HG02642 (cell line): ENCODE measurements at regions not wholly inside any gene's neighbourhood (a gene's known extent, or its start where the extent isn't known, plus 50 kb on each side); places are given as distances from the start of the nearest gene placed in this dataset.

Source experiments
- ATAC-seq: cut with Tn5 transposase; IDR thresholded peaks from one replicate; pipeline ENCODE4 v1.9.1; 2021; ENCODE audit warnings: mild to moderate bottlenecking; ENCODE audit not compliant: unreplicated experiment, poor library complexity

DNA sequence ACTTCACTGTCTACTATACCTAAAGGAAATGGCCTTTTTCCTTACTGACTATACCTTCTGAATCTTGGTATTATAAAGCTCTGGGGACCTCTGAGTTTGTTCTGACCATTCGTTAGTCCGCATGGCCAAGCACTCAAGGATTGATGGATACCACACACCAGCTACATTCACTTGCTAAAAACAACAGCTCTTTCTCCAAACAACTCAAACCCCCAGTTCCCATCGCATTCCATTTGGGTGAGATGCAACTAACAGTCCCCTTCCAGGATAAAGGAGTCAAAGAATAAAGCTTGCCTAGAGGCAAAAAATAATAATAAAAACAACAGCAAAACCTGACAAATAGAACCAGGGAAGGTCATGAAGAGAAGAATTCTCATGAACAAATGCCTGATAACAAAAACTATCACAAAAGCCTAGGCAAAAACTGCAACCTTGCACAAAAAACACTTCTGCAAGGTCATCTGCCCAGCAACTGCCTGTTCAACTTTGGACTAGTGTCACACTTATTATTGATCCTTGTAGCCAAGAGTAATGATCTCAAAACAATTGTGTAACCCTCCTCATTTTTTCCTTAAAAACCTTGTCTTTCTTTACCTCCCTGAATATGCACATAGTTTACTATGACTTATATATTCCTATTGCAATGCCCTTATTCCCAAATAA lies 139.0 kb upstream of the GUCY1A2 start:
- no peak for ATAC-seq

DNA sequence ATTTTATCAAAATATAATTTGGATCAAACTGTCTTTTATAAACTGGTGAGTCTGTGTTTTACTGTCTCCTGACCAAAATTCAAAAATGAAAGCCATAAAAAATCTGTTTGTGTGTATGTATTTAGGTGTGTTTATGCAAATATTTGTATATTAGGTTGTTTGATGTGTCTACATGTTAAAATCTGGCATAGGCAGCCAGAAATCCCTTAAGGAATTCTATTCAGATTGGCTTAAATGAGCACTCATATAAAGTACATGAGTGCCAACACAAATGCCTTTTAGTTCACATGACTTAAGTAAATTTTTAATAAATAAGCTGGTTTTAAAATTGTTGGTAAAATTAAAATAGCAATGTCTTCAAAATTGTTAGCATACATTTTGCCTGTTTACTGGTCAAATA lies 133.3 kb upstream of the GUCY1A2 start:
- ATAC-seq = no peak

DNA sequence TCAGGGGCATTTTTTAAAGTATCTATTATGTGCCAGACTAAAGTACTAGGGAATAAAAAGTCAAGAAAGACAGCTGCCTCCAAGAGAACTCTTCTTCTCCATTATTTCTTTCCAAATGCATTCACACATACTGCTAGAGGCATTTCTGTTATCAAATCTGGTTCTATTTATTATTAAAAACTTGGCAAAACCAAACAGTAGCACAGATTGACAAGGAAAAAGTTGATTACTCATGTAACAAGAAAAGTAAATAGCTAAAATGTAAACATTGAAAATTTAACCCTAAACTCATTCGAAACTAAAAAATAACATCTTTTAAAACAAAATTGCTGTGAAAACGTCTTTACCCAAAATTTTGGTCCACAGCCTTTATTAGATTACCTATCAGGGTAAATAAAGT lies 132.9 kb upstream of the GUCY1A2 start:
- no peak for ATAC-seq

DNA sequence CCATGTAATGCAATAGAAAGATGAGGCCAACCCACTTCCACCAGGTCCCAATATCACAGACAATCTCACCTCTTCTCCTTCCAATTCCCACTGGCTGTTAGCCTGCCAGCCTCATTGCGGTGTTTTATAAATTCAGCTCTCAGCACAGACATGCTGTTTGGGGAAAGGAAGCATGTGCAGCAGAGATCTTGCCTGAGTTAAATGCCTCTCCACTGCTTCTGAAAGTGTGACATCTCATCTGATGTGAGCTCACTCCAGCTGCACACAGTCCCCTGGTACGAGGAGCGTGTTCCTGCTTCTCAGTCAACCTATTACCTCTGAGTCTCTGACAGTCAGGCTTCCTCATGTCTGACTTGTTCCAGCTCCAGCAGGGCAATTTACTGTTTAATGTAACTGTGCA lies 122.7 kb upstream of the GUCY1A2 start:
- ATAC-seq = no peak

DNA sequence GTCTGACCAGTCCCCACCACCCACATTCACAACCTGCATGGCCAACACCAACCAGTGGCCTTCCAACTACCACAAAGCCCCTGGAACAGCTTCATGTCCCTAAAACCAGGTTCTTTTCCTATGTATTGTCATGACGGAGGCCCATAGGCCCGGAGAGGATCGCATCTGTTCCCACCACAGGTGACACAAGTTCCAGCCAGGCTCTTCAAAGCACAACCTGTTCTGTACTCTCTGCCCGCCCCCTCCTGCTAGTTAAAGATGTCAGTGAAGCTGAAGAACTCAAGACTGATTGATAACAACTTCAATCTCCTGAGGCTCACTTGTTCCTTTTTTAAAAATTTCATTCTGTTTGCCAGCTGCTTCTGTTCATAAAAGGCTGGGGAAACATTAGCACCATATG lies 121.1 kb upstream of the GUCY1A2 start:
- no peak for ATAC-seq

DNA sequence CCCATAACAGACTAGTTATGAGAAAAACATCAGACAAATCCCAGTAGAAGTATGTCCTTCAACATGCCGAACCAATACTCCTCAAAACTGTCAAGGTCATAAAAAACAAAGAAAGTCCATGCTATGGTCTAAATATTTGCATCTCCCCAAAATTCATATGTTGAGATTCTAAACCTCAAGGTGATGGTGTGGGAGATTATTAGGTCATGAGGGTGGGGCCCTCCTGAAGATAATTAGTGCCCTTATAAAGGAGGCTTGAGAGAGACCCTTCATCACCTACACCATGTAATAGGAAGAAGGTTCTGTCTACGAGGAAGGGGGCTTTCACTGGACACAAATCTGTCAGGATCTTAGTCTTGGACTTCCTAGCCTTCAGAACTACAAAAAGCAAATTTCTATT lies 118.6 kb upstream of the GUCY1A2 start:
- no peak for ATAC-seq

DNA sequence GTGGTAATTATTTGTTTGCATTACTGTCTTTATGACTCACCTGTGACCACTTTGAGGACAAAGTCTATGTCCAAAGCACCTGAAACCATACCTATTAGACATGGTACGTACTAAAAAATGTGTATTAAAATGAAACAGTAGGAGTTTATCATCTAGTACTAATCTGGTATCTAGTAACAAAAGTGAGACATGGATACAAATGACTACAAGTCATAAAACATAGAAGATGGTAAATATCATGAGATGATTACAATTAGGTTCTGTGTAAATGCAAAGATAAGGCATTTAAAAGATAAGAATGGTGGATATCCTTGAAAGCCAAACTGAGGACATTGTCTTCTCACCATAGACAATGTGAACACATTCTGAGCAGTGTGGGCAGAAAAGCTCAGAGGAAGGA lies 113.5 kb upstream of the GUCY1A2 start:
- ATAC-seq = no peak

DNA sequence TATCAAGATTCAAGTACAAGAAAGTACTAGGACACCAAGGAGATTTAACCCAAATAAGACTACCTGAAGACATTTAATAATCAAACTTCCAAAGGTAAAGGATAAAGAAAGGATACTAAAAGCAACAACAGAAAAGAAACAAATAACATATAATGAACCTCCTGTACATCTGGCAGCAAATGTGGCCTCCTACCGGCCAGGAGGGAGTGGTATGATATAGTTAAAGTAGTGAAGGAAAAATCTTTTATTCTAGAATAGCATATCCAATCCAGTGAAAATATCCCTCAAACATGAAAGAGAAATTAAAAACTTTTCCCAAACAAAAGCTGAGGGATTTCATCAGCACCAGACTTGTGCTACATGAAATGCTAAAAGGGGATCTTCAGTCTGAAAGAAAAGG lies 104.7 kb upstream of the GUCY1A2 start:
- ATAC-seq = no peak

DNA sequence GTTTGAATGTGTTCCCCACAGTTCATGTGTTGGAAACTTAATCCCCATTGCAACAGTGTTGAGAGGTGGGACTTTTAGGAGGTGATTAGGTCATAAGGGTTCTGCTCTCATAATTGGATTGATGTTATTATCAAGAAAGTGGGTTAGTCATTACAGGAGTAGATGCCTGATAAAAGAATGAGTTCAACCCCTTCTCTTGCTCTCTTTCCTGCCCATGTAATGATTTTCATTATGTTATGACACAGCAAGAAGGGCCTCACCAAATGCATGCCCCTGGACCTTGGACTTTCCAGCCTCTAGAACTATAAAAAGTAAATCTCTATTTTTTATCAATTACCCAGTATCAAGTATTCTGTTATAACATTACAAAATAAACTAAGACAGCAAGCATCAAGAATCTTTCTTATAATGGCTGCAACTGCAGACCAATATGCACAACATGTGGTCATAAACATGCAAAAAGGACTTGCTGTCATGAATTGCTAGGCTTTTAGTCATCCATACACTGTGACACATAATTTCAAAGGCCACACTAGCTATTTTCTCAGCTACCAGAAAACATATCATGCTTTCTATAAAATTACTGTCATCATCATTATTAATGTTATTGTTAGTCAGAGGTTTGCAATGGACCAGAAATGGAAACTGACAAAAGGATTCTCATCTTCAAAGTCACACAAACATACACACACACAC lies 99.9 kb upstream of the GUCY1A2 start:
- no peak for ATAC-seq

DNA sequence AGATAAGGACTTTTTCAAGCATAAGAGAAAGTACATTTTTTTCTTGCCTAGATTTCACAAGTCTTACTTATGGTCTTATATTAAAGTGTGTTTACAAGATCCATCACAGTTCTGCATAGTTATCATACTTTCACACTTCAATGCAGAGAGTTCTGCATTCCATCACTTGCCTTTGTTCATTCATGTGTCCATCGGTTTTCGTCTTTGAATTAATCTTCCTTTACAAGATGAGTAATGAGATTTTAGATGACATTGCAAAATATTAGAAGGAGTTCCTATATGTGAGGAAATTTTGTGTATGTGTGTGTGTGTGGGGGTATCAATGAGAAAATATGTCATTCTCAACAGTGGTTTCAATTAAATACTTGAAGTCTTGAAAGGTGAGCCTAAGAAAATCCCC lies 98.1 kb upstream of the GUCY1A2 start:
- ATAC-seq = no peak

DNA sequence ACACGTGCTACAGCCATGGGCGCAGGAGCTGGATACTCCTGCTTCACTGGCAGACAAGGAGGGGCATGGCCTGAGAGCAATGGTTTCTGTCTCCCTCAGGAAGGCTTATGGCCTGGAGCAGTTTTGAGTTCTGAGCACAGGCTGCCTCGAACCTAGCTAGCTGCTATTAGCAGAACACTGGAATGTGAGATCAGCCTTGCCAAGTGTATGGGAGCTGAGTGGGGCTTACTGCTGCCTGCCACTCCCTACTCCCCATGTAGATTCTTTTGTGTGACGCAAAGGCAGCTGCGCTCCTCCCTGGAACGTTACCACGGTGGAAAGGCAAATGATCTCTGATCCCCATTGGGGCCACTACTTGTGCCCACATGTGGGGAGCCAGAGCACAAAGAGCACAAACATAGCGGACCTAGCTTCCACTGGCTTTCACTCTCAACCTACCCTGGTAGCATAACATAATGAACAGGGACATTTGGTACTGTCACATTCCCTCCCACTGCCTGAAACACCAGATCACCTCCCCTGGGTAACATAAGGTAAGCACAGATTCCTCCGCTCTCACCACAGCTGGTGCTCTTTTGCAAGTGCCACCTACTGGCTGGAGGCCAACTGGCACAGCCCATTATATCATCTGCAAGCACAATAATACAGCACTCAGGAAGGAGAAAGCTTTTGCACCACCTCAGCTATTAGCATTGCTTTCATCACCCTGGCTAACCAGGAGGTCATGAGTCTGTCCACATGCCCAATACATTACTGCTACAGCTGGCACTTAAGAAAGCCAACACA lies 84.6 kb upstream of the GUCY1A2 start:
- no peak for ATAC-seq

DNA sequence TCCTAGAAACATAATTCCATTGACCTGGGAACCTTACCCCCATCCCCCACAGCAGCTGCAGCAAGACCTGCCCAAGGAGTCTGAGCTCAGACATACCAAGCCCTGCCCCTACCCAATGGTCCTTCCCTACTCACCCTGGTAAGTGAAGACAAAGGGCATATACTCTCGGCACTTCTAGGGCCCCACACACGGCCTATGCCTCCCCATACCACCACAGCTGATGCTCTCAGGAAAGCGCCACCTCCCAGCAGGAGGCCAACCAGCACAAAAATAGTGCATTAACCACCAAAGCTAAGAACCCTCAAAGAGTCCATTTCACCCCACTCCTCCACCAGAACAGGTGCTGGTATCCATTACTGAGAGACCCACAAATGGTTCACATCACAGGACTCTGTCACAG lies 74.4 kb upstream of the GUCY1A2 start:
- ATAC-seq = no peak

DNA sequence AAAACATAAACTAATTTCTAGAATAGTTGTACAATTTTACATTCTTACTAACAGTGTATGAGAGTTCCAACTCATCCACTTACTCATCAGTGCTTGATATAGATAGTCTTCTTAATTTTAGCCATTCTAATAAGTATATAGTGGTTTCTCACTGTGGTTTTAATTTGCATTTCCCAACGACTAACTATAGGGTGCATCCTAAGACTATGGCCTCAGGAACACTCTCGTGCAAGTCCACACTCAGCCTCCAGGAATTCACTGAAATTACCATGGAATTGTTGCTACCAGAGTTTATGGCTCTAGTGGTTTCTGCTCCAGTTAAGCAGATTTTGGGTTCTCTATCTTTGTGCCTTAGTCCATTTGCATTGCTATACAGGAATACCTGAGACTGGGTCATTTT lies 60.1 kb upstream of the GUCY1A2 start:
- ATAC-seq = no peak

DNA sequence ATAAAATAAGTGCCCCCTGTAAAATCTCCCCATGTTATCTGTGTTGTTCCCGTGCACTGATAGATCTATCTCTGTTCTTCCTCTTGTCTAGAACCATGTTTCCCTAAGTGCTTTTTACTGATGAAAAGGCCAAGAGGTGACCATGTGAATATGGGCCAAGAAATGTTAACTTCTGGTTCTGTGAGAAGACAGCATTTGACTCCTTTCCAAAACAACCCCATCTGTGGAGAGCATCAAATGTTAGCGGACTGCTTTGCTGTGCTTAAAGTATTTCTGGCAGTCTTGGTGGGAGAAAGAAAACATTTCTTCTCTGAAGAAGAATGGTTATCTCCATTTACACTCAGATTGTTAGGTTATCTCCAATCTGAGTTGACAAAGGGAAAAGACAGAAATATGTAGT lies 58.6 kb upstream of the GUCY1A2 start:
- no peak for ATAC-seq

DNA sequence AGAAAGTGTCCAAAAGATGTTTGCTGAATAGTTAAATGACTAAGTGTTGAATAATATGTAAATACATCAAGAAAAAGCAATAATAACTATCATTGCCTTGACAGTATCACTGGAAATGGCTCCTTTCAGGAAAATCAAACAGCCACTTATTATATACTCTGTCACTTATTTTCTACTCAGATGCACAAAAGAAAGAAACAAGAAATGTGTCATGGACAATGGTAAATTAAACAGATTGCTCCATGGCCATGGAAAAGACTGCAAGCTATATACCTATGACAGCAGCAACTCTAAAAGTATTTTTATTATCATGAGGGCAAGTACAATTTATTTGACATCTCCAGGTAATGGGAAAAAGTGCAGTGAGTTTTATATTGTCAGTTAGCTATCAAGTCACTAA lies 52.9 kb upstream of the GUCY1A2 start:
- ATAC-seq = no peak
